ENCODE measurements at regions not wholly inside any gene's neighbourhood (a gene's known extent, or its start where the extent isn't known, plus 50 kb on each side); places are given as distances from the start of the nearest gene placed in this dataset.
"Not testable (repeated sequence)": the region's sequence is repeated elsewhere in the genome, so short reads cannot be mapped to it uniquely, and the experiment has no call there.

DNA sequence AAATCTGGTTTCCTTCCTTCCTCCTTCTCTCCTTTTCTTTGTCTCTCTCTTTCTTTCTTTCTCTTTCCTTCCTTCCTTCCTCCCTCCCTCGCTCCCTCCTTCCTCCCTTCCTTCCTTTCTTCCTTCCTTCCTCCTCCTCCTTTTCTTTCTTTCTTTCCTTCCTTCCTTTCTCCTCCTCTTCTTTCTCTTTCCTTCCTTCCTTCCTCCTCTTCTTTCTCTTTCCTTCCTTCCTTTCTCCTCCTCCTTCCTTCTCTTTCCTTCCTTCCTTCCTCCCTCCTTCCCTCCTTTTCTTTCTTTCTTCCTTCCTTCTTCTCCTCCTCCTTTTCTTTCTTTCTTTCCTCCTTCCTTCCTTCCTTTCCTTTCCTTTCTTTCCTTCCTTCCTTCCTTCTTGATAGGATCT is 61.2 kb downstream of the VIP start:
- H3K4me3 ChIP-seq (ENCODE audit: low read depth, low read length) = no peak overlapping the region
- TF ChIP-seq, protein P1, sequence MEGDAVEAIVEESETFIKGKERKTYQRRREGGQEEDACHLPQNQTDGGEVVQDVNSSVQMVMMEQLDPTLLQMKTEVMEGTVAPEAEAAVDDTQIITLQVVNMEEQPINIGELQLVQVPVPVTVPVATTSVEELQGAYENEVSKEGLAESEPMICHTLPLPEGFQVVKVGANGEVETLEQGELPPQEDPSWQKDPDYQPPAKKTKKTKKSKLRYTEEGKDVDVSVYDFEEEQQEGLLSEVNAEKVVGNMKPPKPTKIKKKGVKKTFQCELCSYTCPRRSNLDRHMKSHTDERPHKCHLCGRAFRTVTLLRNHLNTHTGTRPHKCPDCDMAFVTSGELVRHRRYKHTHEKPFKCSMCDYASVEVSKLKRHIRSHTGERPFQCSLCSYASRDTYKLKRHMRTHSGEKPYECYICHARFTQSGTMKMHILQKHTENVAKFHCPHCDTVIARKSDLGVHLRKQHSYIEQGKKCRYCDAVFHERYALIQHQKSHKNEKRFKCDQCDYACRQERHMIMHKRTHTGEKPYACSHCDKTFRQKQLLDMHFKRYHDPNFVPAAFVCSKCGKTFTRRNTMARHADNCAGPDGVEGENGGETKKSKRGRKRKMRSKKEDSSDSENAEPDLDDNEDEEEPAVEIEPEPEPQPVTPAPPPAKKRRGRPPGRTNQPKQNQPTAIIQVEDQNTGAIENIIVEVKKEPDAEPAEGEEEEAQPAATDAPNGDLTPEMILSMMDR (IDR thresholded peaks at IDR 0.05; ENCODE audit: insufficient read depth, low read length, poor library complexity, severe bottlenecking) = no peak
- DNase-seq (ENCODE audit: low read depth) = no peak
- H3K36me3 ChIP-seq (ENCODE audit: control insufficient read depth, insufficient read depth, low read length) = no peaks in the 10 kb centered on the region
- no peaks in the 10 kb centered on the region for H3K27me3 ChIP-seq (ENCODE audit: control insufficient read depth, insufficient read depth, low read length)

DNA sequence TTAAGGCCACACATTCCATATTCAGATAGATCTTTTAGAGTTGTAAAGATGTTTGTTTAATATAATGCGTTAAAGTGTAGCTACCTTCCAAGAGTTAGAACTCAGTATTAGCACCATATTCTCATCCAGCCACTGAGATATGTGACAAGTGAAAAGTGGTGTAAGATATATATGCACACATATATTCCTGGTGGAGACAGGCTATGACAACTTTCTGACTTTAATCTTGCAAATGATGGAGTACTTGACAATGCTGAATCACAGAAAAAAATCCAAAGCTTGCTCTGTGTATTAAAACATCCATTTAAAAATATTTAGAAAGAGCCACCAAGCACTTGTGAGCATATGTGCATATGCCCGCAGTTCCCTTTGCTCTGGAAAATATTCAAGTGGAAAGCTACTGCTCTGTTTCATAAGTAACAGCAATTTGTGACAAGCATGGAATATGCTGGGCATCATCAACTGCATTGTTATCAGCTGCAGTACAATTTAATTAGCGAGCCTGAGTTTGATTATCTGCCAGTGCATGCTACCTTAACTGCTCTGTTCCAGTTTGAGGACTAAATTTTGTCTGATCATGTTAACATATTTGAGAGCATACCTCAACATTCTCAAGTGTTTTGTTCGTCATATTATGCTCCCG is 64.8 kb downstream of the VIP start:
- Histone ChIP-seq H3K4me3 (ENCODE audit: low read depth, low read length) (no peak overlapping the region), H3K27me3 (ENCODE audit: control insufficient read depth, insufficient read depth, low read length) (no peaks in the 10 kb centered on the region), H3K36me3 (ENCODE audit: control insufficient read depth, insufficient read depth, low read length) (no peaks in the 10 kb centered on the region)
- TF ChIP-seq, protein P1 (IDR thresholded peaks at IDR 0.05; ENCODE audit: insufficient read depth, low read length, poor library complexity, severe bottlenecking) = no peak
- DNase-seq (ENCODE audit: low read depth) = no peak

DNA sequence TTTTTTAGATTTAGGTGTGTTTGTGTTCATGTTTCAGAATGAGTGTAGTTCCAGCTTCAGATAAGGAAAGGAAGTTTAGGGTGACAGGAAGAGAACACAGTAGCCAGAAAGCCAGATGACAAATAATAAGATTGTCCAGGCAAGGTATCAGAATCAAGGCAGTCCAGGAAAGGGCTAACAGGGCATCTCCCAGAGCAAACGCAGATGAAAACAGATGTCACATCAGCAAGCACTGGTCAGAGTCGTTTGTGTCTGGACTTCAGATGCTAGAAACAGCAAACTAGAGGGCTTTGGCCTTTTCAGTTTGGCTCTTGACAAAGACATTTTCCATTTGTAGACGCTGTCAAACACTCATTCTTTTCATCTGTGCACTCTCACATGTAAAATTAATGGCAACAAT is 65.5 kb downstream of the VIP start:
- no peaks in the 10 kb centered on the region for H3K36me3 ChIP-seq (ENCODE audit: control insufficient read depth, insufficient read depth, low read length)
- DNase-seq (ENCODE audit: low read depth) = no peak
- TF ChIP-seq, protein P1 (IDR thresholded peaks at IDR 0.05; ENCODE audit: insufficient read depth, low read length, poor library complexity, severe bottlenecking) = no peak
- H3K27me3 ChIP-seq (ENCODE audit: control insufficient read depth, insufficient read depth, low read length) = no peaks in the 10 kb centered on the region
- H3K4me3 ChIP-seq (ENCODE audit: low read depth, low read length) = no peak overlapping the region

DNA sequence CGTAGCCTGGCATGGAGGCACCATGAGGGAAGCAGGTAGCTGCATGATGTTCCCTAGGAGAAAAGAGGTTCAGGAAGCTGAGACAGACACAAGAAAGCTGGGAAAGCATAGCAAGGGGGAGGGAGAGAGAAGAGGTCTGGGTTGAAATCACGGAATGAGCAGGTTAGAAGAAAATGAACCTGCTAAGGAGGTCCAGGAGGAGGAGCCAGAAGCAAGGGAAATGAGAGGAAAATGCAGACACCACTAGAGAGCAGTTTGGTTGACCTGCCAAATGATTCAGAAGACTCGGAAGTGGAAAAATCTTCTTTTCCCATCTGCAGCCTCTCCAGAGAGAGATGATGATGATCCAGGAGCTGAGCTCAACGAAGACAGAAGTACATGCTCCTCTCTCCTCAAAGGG is 70.9 kb downstream of the VIP start:
- no peak overlapping the region for H3K4me3 ChIP-seq (ENCODE audit: low read depth, low read length)
- TF ChIP-seq, protein P1 (IDR thresholded peaks at IDR 0.05; ENCODE audit: insufficient read depth, low read length, poor library complexity, severe bottlenecking) = no peak
- H3K36me3 ChIP-seq (ENCODE audit: control insufficient read depth, insufficient read depth, low read length) = no peaks in the 10 kb centered on the region
- no peak for DNase-seq (ENCODE audit: low read depth)
- no peaks in the 10 kb centered on the region for H3K27me3 ChIP-seq (ENCODE audit: control insufficient read depth, insufficient read depth, low read length)

DNA sequence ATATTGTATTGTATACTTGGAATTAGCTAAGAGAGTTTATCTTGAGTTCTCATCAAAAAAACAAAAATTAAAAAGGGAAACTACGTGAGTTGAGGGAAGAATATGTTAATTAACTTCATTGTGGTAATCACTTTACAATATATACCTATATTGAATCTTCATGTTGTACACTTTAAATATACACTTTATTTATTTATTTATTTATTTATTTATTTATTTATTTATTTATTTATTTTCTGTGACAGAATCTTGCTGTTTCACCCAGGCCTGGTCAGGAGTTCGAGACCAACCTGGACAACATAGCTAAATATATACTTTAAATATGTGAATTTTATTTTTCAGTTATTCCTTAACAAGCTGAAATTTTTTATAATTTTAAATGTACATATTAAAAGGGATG is 74.1 kb downstream of the VIP start:
- H3K27me3 ChIP-seq (ENCODE audit: control insufficient read depth, insufficient read depth, low read length) = no peaks in the 10 kb centered on the region
- no peak overlapping the region for H3K4me3 ChIP-seq (ENCODE audit: low read depth, low read length)
- no peak for DNase-seq (ENCODE audit: low read depth)
- no peaks in the 10 kb centered on the region for H3K36me3 ChIP-seq (ENCODE audit: control insufficient read depth, insufficient read depth, low read length)
- TF ChIP-seq, protein P1 (IDR thresholded peaks at IDR 0.05; ENCODE audit: insufficient read depth, low read length, poor library complexity, severe bottlenecking) = no peak

DNA sequence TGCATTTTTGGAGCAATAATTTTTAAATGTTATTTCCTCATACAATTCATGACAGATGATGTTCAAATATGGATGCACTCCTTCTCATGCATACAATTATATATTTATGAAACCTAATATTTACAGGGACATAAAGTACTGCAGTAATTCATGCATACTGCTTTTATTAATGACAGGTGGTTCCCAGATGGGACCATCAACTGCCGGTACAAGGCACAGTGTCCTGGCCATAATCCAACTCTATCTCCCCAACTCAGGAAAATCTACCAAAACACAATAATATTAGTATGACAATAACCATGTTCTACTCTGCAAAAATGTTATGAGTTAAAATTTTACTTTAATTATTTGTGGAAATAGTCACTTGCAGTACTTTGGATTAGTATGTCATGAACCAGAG is 77.8 kb downstream of the VIP start:
- TF ChIP-seq, protein P1 (IDR thresholded peaks at IDR 0.05; ENCODE audit: insufficient read depth, low read length, poor library complexity, severe bottlenecking) = no peak
- no peaks in the 10 kb centered on the region for H3K36me3 ChIP-seq (ENCODE audit: control insufficient read depth, insufficient read depth, low read length)
- DNase-seq (ENCODE audit: low read depth) = no peak
- no peaks in the 10 kb centered on the region for H3K27me3 ChIP-seq (ENCODE audit: control insufficient read depth, insufficient read depth, low read length)
- H3K4me3 ChIP-seq (ENCODE audit: low read depth, low read length) = no peak overlapping the region

DNA sequence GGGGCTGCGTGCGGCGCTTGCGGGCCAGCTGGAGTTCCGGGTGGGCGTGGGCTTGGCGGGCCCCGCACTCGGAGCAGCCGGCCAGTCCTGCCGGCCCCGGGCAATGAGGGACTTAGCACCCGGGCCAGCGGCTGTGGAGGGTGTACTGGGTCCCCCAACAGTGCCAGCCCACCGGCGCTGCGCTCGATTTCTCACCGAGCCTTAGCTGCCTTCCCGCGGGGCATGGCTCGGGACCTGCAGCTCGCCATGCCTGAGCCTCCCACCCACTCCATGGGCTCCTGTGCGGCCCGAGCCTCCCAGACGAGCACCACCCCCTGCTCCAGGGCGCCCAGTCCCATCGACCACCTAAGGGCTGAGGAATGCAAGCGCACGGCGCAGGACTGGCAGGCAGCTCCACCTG is 83.8 kb downstream of the VIP start:
- not testable (repeated sequence) for H3K27me3 ChIP-seq (ENCODE audit: control insufficient read depth, insufficient read depth, low read length); DNase-seq (ENCODE audit: low read depth); H3K4me3 ChIP-seq (ENCODE audit: low read depth, low read length); H3K36me3 ChIP-seq (ENCODE audit: control insufficient read depth, insufficient read depth, low read length)

Data from kidney epithelial cell (primary cell).